Panc1 (cell line): ENCODE measurements at regions not wholly inside any gene's neighbourhood (a gene's known extent, or its start where the extent isn't known, plus 50 kb on each side); places are given as distances from the start of the nearest gene placed in this dataset.

ENCODE experiments used
- ATAC-seq: fragments of 200-7000 bp; cut with Tn5 transposase; 2 replicates; pipeline ENCODE4 v1.9.1; 2020; ENCODE audit warnings: mild to moderate bottlenecking, moderate library complexity
- BruUV-seq: library from RNA; stranded (reverse); fragments of 400-500 nt; replicated peaks from 2 replicates; lab custom pipeline; 2021; lab: Mats Ljungman, UMichigan
- CTCF ChIA-PET: fragments of 300-600 bp; sonication (Branson Sonifier 250); formaldehyde crosslinking; loops from one replicate; lab custom pipeline; 2022; ENCODE audit warnings: antibody characterized with exemption; lab: Charles Lee
- POLR2A ChIA-PET: fragments of 300-600 bp; sonication (Branson Sonifier 250); formaldehyde crosslinking; loops from one replicate; lab custom pipeline; 2022; ENCODE audit warnings: antibody characterized with exemption; lab: Charles Lee
- DNase-seq: peaks from one replicate; pipeline ENCODE4 v3.0.0-alpha.2; 2010; ENCODE audit warnings: low read depth, low spot score
- H3K27ac ChIP-seq: 2 replicates; pipeline ENCODE4 v1.5.1; 2011; ENCODE audit warnings: mild to moderate bottlenecking, low read length, inconsistent platforms
- H3K27me3 ChIP-seq: fragments of 200-500 bp; sonication (Bioruptor generic); 2 replicates; pipeline ENCODE4 v1.6.0; 2014; ENCODE audit warnings: low read length, inconsistent platforms; ENCODE audit not compliant: control insufficient read depth, insufficient read depth
- H3K36me3 ChIP-seq: fragments of 200-500 bp; sonication (Bioruptor generic); 2 replicates; pipeline ENCODE4 v1.5.1; 2014; ENCODE audit warnings: inconsistent platforms, mild to moderate bottlenecking, low read length, moderate library complexity; ENCODE audit not compliant: control insufficient read depth, insufficient read depth
- H3K4me1 ChIP-seq: 2 replicates; pipeline ENCODE4 v1.5.1; 2011; ENCODE audit warnings: inconsistent platforms, mild to moderate bottlenecking, low read length, moderate library complexity; ENCODE audit not compliant: control insufficient read depth, insufficient read depth
- H3K4me3 ChIP-seq, 2 experiments: 2 replicates each; pipeline ENCODE4 v1.5.1; 2011 to 2012; ENCODE audit warnings: low read depth in 2 of 2, low read length in 2 of 2, mild to moderate bottlenecking in 2 of 2, inconsistent platforms in 1 of 2, moderate library complexity in 1 of 2
- H3K9me3 ChIP-seq: fragments of 200-500 bp; sonication (Bioruptor generic); 2 replicates; pipeline ENCODE4 v1.5.1; 2014; ENCODE audit warnings: low read depth, mild to moderate bottlenecking, inconsistent platforms, low read length, moderate library complexity; ENCODE audit not compliant: control insufficient read depth, insufficient read depth
- POLR2AphosphoS5 ChIP-seq: IDR thresholded peaks from 2 replicates; pipeline ENCODE4 v1.6.1; 2012; ENCODE audit warnings: mild to moderate bottlenecking, low read depth, low read length, moderate library complexity
- REST ChIP-seq, 2 experiments: IDR thresholded peaks; 2 replicates each; pipeline ENCODE4 v1.6.1; 2011 to 2012; ENCODE audit warnings: low read depth in 2 of 2, control low read depth in 1 of 2, low read length in 1 of 2, mild to moderate bottlenecking in 1 of 2, moderate library complexity in 1 of 2; ENCODE audit not compliant: insufficient read depth in 1 of 2
- SIN3A ChIP-seq: IDR thresholded peaks from 2 replicates; pipeline ENCODE4 v1.6.1; 2012; ENCODE audit warnings: low read depth, mild to moderate bottlenecking, low read length, moderate library complexity, borderline replicate concordance; ENCODE audit not compliant: insufficient read depth
- TCF7L2 ChIP-seq: IDR thresholded peaks from 2 replicates; pipeline ENCODE4 v1.6.1; 2011; ENCODE audit warnings: mild to moderate bottlenecking, low read depth, low read length, inconsistent platforms
- in situ Hi-C: cut with HindIII; loops from 2 replicates; pipeline ENCODE4 v1.10.0; 2016; ENCODE audit warnings: low sequenced_read_pairs, low pct_unique_long_range_greater_than_20kb
- intact Hi-C: fragments of 100-400 bp; cut with micrococcal nuclease; formaldehyde crosslinking; loops from one replicate; pipeline ENCODE4 v1.10.0; 2022; ENCODE audit not compliant: unreplicated experiment
- TF ChIP-seq, protein P1 (sequence below): fragments of 450-650 bp; IDR thresholded peaks from 2 replicates; pipeline ENCODE4 v1.5.1; 2017; ENCODE audit warnings: mild to moderate bottlenecking

DNA sequence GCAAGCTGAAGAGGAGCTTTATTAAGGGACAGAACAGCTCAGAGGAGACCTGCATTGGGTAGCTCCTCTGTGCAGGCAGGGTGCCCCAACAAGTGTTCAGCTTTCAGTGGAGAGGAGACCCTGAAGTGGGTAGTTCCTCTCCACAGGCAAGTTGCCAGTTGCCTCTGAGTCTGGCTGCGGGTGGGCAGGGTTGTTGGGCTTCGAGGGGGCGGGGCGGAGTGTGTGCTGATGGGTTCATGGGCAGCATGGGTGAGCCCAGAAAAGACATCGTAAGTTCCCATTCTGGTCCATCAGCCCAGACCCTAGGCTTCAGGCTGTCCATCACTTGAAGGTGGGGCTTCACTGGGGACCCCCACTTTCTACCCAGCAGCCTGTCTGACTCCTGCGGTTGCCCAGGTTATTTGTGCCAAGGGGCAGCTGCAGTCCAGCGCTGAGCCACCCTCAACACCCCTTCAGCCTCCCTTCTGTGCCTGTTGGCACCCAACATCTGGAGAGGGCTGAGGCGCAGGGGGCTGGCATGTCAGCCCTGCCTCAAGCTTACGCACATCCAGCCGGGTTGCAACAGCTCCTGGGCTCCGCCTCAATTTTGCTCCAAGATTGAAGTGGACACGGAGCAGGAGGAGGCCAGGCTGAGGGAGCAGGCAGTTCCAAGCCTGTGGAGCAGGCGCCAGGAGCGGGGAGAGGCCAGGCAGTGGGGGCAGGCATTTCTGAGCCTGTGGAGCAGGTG, 350.5 kb upstream of the PCDH20 start:
- no peaks in the 10 kb centered on the region for H3K27me3 ChIP-seq
- DNase-seq (no peak), ATAC-seq (no peak)
- ChIA-PET POLR2A (no interaction called here), CTCF (no interaction called here)
- in situ Hi-C loops = no loop called here
- peaks cover 4% of the 10 kb centered on the region; the same call in 1 of the 2 replicates for H3K4me1 ChIP-seq
- 0 out of 2 replicates have a peak, but pooled peaks cover 5% of the 10 kb centered on the region for H3K9me3 ChIP-seq
- H3K27ac ChIP-seq = no peak overlapping the region
- BruUV-seq = no TSS peak
- TF ChIP-seq TCF7L2 = no peak
- TF ChIP-seq REST (IDR thresholded peaks at IDR 0.05; ENCODE audit: insufficient read depth in 1 of 2, low read depth in 2 of 2, low read length in 1 of 2) = no peak
- TF ChIP-seq, protein P1, sequence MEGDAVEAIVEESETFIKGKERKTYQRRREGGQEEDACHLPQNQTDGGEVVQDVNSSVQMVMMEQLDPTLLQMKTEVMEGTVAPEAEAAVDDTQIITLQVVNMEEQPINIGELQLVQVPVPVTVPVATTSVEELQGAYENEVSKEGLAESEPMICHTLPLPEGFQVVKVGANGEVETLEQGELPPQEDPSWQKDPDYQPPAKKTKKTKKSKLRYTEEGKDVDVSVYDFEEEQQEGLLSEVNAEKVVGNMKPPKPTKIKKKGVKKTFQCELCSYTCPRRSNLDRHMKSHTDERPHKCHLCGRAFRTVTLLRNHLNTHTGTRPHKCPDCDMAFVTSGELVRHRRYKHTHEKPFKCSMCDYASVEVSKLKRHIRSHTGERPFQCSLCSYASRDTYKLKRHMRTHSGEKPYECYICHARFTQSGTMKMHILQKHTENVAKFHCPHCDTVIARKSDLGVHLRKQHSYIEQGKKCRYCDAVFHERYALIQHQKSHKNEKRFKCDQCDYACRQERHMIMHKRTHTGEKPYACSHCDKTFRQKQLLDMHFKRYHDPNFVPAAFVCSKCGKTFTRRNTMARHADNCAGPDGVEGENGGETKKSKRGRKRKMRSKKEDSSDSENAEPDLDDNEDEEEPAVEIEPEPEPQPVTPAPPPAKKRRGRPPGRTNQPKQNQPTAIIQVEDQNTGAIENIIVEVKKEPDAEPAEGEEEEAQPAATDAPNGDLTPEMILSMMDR = no peak
- TF ChIP-seq POLR2AphosphoS5 = no peak
- no peak for TF ChIP-seq SIN3A
- intact Hi-C loops = no loop called here
- H3K4me3 ChIP-seq = no peak overlapping the region
- H3K36me3 ChIP-seq = no peaks in the 10 kb centered on the region

DNA sequence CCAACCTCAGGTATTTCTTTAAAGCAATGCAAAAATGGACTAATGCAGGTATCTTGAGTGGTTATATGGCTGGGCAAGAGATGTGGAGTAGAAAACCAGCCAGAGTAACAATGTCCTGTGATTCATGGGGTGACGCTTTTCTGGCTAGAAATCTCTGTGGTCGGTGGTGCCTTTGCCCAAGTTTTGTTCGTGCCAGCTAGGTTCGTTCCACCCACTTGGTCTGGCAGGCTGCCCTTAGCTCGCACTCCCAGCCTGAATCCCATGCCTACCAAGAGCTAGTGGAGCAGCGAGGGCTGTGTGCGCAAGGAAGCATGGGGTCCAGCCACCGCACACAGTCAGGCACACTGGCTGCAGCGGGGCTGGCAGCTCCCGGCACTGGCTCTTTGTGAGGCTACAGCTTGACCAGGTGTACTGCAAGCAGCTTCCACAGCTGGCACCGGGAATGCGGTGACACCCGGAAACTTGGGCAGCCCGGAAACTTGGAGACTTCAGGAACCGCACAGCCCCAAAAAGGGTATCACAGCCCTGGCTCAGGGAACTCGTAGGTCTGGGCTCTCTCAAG, 349.6 kb upstream of the PCDH20 start:
- Histone ChIP-seq H3K36me3 (no peaks in the 10 kb centered on the region), H3K27ac (no peak overlapping the region), H3K4me1 (no peaks in the 10 kb centered on the region; the same call in 1 of the 2 replicates), H3K4me3 (no peak overlapping the region), H3K9me3 (0 out of 2 replicates have a peak, but pooled peaks cover 5% of the 10 kb centered on the region), H3K27me3 (no peaks in the 10 kb centered on the region)
- no TSS peak for BruUV-seq
- ChIA-PET CTCF (no interaction called here), POLR2A (no interaction called here)
- ATAC-seq (no peak), DNase-seq (no peak)
- in situ Hi-C loops (no loop called here), intact Hi-C loops (no loop called here)
- TF ChIP-seq SIN3A (no peak), REST (IDR thresholded peaks at IDR 0.05; ENCODE audit: insufficient read depth in 1 of 2, low read depth in 2 of 2, low read length in 1 of 2) (no peak), POLR2AphosphoS5 (no peak), TCF7L2 (no peak)
- TF ChIP-seq, protein P1 = no peak
